ENCODE measurements at regions not wholly inside any gene's neighbourhood (a gene's known extent, or its start where the extent isn't known, plus 50 kb on each side); places are given as distances from the start of the nearest gene placed in this dataset.

DNA sequence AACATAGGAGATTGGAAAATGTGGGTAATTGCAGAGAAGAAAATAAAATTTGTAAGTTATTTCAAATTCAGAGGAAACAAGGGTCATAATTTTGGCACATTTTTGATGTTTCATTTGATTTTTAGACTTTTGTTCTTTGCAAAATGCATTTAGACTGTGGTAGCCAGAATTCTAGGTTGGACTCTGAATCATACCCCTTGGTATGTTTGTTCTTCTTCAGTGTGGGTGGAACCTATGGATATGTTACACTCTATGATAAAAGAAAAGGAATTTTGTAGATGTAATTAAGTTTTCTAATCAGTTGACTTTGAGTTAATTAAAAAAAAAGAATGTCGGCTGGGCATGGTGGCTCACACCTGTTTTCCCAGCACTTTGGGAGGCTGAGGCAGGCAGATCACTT, 827.0 kb downstream of the AACS start:
- WGBS (ENCODE audit: extremely low coverage, insufficient read length, low lambda C conversion rate) = no CpG with 5 or more reads among the region's 1 CpG
- Histone ChIP-seq H4K91ac (ENCODE audit: insufficient read length, low read depth, low read length) (no peak overlapping the region), H3K4me2 (ENCODE audit: insufficient read depth, insufficient read length, low read length) (no peak overlapping the region), H2BK5ac (ENCODE audit: insufficient read length, low read length) (no peak overlapping the region), H3K9me3 (ENCODE audit: control insufficient read depth, low read depth, low read length) (no peaks in the 10 kb centered on the region), H2BK12ac (ENCODE audit: insufficient read length, low read depth, low read length) (no peak overlapping the region), H3K56ac (ENCODE audit: insufficient read length, low read depth, low read length) (no peak overlapping the region), H3K27me3 (ENCODE audit: insufficient read depth, low read length) (no peaks in the 10 kb centered on the region), H4K5ac (ENCODE audit: insufficient read length, low read depth, low read length) (no peak overlapping the region), H3K4ac (ENCODE audit: low read depth, low read length) (no peak overlapping the region), H3K27ac (ENCODE audit: insufficient read length, low read depth, low read length) (no peak overlapping the region), H3K18ac (ENCODE audit: insufficient read length, low read depth, low read length) (no peak overlapping the region), H4K20me1 (ENCODE audit: control insufficient read depth, insufficient read depth, insufficient read length) (no peaks in the 10 kb centered on the region), H3K4me1 (ENCODE audit: insufficient read depth, low read length) (peaks cover 6% of the 10 kb centered on the region), H2AK5ac (ENCODE audit: insufficient read length, low read length) (no peak overlapping the region), H2BK120ac (ENCODE audit: low read depth, low read length, poor library complexity, severe bottlenecking) (no peak overlapping the region), H2AFZ (ENCODE audit: low read length) (no peak overlapping the region), H4K8ac (replicated peaks; ENCODE audit: insufficient read length, low read depth, low read length) (no peak overlapping the region), H3K79me2 (ENCODE audit: insufficient read depth, low read length) (no peaks in the 10 kb centered on the region), H3K9ac (ENCODE audit: extremely low read depth, insufficient read length, low read length) (no peak overlapping the region), H3K23me2 (ENCODE audit: insufficient read length, low read depth, low read length, poor library complexity, severe bottlenecking) (no peaks in the 10 kb centered on the region), H3K79me1 (ENCODE audit: insufficient read depth, low read depth, low read length, poor library complexity, severe bottlenecking) (no peaks in the 10 kb centered on the region), H3K23ac (ENCODE audit: insufficient read length, low read depth, low read length) (no peak overlapping the region), H2BK15ac (ENCODE audit: low read depth, low read length) (no peak overlapping the region), H3K14ac (ENCODE audit: insufficient read depth, low read length) (no peak overlapping the region), H2BK20ac (ENCODE audit: low read depth, low read length, poor library complexity, severe bottlenecking) (no peak overlapping the region), H3T11ph (ENCODE audit: low read length) (no peak overlapping the region)
- Mint-ChIP-seq H3K4me3 (no peak overlapping the region), H3K4me1 (peaks cover 31 to 40% of the 10 kb centered on the region in 2 experiments), H3K27ac (peak overlapping the region in 1 of 3 experiments; percentile 6; a peak in 1 of 7 replicates), H3K9me3 (no peaks in the 10 kb centered on the region; a peak in 1 of 5 replicates), H3K36me3 (ENCODE audit: insufficient read depth in 1 of 3, low read depth in 3 of 3) (no peaks in the 10 kb centered on the region), H3K27me3 (ENCODE audit: low read depth) (peaks cover 5% of the 10 kb centered on the region; the same call in 1 of the 2 replicates)
- DNase-seq = no peak
- TF ChIP-seq, protein P1, sequence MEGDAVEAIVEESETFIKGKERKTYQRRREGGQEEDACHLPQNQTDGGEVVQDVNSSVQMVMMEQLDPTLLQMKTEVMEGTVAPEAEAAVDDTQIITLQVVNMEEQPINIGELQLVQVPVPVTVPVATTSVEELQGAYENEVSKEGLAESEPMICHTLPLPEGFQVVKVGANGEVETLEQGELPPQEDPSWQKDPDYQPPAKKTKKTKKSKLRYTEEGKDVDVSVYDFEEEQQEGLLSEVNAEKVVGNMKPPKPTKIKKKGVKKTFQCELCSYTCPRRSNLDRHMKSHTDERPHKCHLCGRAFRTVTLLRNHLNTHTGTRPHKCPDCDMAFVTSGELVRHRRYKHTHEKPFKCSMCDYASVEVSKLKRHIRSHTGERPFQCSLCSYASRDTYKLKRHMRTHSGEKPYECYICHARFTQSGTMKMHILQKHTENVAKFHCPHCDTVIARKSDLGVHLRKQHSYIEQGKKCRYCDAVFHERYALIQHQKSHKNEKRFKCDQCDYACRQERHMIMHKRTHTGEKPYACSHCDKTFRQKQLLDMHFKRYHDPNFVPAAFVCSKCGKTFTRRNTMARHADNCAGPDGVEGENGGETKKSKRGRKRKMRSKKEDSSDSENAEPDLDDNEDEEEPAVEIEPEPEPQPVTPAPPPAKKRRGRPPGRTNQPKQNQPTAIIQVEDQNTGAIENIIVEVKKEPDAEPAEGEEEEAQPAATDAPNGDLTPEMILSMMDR (conservative IDR thresholded peaks at IDR 0.05) = no peak

All from H9 (cell line).